ENCODE measurements at regions not wholly inside any gene's neighbourhood (a gene's known extent, or its start where the extent isn't known, plus 50 kb on each side); places are given as distances from the start of the nearest gene placed in this dataset.

DNA sequence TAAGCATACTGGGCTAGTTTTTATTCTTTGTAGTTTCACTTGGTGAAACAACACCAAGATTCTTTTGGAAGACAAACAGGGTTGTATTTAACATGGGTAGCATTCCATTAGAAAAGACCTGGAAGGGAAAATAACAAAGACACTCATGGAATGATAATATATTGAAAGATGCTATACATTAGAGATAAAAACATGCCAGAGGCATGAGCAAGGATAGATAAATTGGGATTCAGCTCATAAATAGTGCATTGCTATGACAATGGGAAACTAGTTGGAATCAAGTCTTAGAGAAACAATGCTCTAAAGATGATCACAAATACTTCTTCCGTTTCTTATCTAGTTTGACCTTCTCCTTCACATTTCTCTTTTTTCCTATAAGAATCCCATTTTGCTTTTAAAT lies 677.4 kb downstream of the ZNF385D start:
- TF ChIP-seq ZNF384 (IDR thresholded peaks at IDR 0.05) (no peak), TARDBP (IDR thresholded peaks at IDR 0.05) (no peak), BHLHE40 (IDR thresholded peaks at IDR 0.05; ENCODE audit: borderline replicate concordance) (no peak)

All from HEK293T (cell line).